Gastrocnemius medialis (tissue), 4 donors: ENCODE measurements at regions not wholly inside any gene's neighbourhood (a gene's known extent, or its start where the extent isn't known, plus 50 kb on each side); places are given as distances from the start of the nearest gene placed in this dataset.

Source experiments
- CTCF ChIP-seq, 5 experiments: fragments of 450-650 bp in 3 of 5; fragments of 200-600 bp in 2 of 5; sonication (generic) in 2 of 5; IDR thresholded peaks in 4 of 5; conservative IDR thresholded peaks in 1 of 5; 1 replicate in 4 of 5; 2 replicates in 1 of 5; pipeline ENCODE4 v1.5.1; 2016 to 2019; ENCODE audit warnings: antibody characterized with exemption in 5 of 5, mild to moderate bottlenecking in 3 of 5, moderate library complexity in 3 of 5
- POLR2A ChIP-seq, 2 donors: fragments of 450-650 bp; IDR thresholded peaks; one replicate each; pipeline ENCODE4 v1.6.1; 2017; ENCODE audit warnings: antibody characterized with exemption in 2 of 2, mild to moderate bottlenecking in 2 of 2, moderate library complexity in 2 of 2

GRCh38 chr17:59502800-59503199, 62.6 kb upstream of the DHX40 start:
- TF ChIP-seq CTCF (IDR thresholded peaks at IDR 0.05 in 4 of 5, conservative IDR thresholded peaks at IDR 0.05 in 1 of 5): no peak
- no peak for TF ChIP-seq POLR2A (IDR thresholded peaks at IDR 0.05)
